ENCODE measurements at regions not wholly inside any gene's neighbourhood (a gene's known extent, or its start where the extent isn't known, plus 50 kb on each side); places are given as distances from the start of the nearest gene placed in this dataset.

DNA sequence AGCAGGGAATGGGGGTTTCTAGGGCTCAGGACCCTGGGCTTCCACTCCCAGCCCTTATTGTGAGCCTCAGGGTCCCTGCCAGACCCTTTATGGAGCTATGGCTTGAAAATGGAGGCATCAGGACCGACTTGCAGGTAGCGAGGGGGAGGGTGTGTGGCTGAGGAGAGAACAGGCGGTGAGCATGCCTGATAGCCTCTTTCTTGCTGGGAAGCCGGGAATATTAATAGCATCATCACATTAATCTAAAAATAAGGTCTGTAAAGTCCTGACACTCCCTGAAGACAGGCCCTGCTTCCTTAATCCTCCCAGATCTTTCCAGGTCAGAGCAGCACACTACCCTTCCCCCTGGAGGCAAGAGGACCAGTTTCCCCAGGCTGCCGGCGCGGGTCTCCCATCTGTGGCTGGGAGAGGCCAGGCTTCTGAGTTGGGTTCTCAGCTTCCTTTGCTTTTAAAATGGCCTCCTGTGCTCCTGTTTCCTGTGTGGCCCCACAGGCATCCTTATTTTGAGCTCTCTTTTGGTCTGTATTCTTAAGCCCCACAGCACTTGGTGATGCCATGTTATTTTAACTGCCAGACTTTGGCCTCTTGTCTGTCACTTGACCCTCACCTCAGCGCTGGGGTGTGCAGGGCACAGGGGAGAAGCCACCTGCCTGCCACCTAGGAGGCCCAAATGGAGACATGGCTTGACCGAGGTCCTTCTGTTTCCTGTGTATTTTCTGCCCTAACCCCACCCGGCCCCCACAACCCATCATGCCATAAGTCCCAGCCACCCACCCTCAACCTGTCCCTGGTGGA is 185.0 kb upstream of the TOPAZ1 start:
- H3K27ac ChIP-seq (ENCODE audit: low read depth), result no peak overlapping the region
- DNase-seq (ENCODE audit: low spot score) (no peak), ATAC-seq (no peak)
- Mint-ChIP-seq H3K4me3 (no peak overlapping the region), H3K27ac (no peak overlapping the region), H3K27me3 (ENCODE audit: insufficient read depth, low read depth, poor library complexity) (peaks cover 6% of the 10 kb centered on the region), H3K36me3 (ENCODE audit: low read depth) (no peaks in the 10 kb centered on the region), H3K9me3 (no peaks in the 10 kb centered on the region; the same call in 2 of the 3 replicates), H3K4me1 (peaks cover 29% of the 10 kb centered on the region)
- TF ChIP-seq, protein P1, sequence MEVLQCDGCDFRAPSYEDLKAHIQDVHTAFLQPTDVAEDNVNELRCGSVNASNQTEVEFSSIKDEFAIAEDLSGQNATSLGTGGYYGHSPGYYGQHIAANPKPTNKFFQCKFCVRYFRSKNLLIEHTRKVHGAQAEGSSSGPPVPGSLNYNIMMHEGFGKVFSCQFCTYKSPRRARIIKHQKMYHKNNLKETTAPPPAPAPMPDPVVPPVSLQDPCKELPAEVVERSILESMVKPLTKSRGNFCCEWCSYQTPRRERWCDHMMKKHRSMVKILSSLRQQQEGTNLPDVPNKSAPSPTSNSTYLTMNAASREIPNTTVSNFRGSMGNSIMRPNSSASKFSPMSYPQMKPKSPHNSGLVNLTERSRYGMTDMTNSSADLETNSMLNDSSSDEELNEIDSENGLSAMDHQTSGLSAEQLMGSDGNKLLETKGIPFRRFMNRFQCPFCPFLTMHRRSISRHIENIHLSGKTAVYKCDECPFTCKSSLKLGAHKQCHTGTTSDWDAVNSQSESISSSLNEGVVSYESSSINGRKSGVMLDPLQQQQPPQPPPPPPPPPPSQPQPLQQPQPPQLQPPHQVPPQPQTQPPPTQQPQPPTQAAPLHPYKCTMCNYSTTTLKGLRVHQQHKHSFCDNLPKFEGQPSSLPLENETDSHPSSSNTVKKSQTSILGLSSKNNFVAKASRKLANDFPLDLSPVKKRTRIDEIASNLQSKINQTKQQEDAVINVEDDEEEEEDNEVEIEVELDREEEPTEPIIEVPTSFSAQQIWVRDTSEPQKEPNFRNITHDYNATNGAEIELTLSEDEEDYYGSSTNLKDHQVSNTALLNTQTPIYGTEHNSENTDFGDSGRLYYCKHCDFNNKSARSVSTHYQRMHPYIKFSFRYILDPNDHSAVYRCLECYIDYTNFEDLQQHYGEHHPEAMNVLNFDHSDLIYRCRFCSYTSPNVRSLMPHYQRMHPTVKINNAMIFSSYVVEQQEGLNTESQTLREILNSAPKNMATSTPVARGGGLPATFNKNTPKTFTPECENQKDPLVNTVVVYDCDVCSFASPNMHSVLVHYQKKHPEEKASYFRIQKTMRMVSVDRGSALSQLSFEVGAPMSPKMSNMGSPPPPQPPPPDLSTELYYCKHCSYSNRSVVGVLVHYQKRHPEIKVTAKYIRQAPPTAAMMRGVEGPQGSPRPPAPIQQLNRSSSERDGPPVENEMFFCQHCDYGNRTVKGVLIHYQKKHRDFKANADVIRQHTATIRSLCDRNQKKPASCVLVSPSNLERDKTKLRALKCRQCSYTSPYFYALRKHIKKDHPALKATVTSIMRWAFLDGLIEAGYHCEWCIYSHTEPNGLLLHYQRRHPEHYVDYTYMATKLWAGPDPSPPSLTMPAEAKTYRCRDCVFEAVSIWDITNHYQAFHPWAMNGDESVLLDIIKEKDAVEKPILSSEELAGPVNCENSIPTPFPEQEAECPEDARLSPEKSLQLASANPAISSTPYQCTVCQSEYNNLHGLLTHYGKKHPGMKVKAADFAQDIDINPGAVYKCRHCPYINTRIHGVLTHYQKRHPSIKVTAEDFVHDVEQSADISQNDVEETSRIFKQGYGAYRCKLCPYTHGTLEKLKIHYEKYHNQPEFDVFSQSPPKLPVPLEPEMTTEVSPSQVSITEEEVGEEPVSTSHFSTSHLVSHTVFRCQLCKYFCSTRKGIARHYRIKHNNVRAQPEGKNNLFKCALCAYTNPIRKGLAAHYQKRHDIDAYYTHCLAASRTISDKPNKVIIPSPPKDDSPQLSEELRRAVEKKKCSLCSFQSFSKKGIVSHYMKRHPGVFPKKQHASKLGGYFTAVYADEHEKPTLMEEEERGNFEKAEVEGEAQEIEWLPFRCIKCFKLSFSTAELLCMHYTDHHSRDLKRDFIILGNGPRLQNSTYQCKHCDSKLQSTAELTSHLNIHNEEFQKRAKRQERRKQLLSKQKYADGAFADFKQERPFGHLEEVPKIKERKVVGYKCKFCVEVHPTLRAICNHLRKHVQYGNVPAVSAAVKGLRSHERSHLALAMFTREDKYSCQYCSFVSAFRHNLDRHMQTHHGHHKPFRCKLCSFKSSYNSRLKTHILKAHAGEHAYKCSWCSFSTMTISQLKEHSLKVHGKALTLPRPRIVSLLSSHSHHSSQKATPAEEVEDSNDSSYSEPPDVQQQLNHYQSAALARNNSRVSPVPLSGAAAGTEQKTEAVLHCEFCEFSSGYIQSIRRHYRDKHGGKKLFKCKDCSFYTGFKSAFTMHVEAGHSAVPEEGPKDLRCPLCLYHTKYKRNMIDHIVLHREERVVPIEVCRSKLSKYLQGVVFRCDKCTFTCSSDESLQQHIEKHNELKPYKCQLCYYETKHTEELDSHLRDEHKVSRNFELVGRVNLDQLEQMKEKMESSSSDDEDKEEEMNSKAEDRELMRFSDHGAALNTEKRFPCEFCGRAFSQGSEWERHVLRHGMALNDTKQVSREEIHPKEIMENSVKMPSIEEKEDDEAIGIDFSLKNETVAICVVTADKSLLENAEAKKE (CRISPR knock-in tag; IDR thresholded peaks at IDR 0.05), result no peak
- TF ChIP-seq POLR2AphosphoS5 (IDR thresholded peaks at IDR 0.05; ENCODE audit: low read depth) (no peak), ZNF331 (CRISPR knock-in tag; IDR thresholded peaks at IDR 0.05; ENCODE audit: low read depth) (no peak)
- H3K4me3 ChIP-seq, result no peak overlapping the region
- no peaks in the 10 kb centered on the region for H3F3A ChIP-seq (replicated peaks; ENCODE audit: low read depth)
- H3K27me3 ChIP-seq (ENCODE audit: insufficient read depth), result no peaks in the 10 kb centered on the region
- no peaks in the 10 kb centered on the region for H3K36me3 ChIP-seq (ENCODE audit: insufficient read depth)
- no peaks in the 10 kb centered on the region for H3K79me2 ChIP-seq (replicated peaks; ENCODE audit: insufficient read depth)
- H2AFZ ChIP-seq, result no peak overlapping the region
- no peak overlapping the region for H3K4me2 ChIP-seq
- peaks cover under 1% of the 10 kb centered on the region for H3K4me1 ChIP-seq (ENCODE audit: insufficient read depth)
- no peaks in the 10 kb centered on the region; the same call in 1 of the 2 replicates for H4K20me1 ChIP-seq (replicated peaks; ENCODE audit: insufficient read depth)
- no peaks in the 10 kb centered on the region for H3K9me2 ChIP-seq (ENCODE audit: insufficient read depth)
